GM18858 (cell line): ENCODE measurements at regions not wholly inside any gene's neighbourhood (a gene's known extent, or its start where the extent isn't known, plus 50 kb on each side); places are given as distances from the start of the nearest gene placed in this dataset.
"Not testable (repeated sequence)": the region's sequence is repeated elsewhere in the genome, so short reads cannot be mapped to it uniquely, and the experiment has no call there.

ENCODE experiments used
- ATAC-seq: cut with Tn5 transposase; IDR thresholded peaks from one replicate; pipeline ENCODE4 v1.9.1; 2021; ENCODE audit not compliant: unreplicated experiment

GRCh38 chrX:9258421-9259104, 206.3 kb upstream of the TBL1X start:
- ATAC-seq: no peak

GRCh38 chrX:9260603-9261002, 204.3 kb upstream of the TBL1X start:
- no peak for ATAC-seq

GRCh38 chrX:9267415-9267814, 197.4 kb upstream of the TBL1X start:
- no peak for ATAC-seq

- ATAC-seq: no peak
Observed at GRCh38 chrX:9269134-9269533, 195.7 kb upstream of the TBL1X start.

DNA sequence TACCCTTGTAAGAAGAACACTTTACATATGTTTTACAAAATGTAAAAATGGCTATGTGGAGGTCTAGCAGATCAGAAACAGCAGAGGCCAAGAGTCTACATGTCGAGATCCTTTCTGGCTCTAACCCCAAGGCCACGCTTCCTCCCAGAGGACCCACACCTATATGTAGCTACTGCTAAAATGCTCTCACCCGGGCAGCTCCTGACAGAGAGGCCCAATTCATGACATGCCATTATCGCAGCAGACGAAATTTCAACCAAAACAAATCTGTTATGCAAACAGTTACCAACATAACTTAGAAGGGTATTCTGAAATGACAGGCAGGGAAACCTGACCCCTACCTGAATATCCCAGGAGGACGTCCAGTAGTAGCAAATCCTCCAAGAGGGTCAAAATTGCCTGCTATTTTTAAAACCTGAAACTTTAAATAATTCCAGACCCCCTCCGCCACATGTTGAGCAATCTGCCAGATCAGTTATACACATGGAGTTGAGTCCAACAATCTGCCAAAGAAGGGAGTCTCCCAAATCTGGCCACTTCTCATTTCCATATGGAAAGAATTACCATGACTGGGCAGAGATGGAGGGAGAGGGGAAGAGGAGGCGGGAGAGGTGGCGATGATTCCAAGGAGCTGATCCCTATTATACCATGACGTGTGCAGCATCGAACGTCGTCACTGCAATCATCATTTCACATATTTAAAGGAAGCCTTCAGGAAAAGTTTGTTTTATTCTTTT, 192.9 kb upstream of the TBL1X start:
- ATAC-seq: no peak

DNA sequence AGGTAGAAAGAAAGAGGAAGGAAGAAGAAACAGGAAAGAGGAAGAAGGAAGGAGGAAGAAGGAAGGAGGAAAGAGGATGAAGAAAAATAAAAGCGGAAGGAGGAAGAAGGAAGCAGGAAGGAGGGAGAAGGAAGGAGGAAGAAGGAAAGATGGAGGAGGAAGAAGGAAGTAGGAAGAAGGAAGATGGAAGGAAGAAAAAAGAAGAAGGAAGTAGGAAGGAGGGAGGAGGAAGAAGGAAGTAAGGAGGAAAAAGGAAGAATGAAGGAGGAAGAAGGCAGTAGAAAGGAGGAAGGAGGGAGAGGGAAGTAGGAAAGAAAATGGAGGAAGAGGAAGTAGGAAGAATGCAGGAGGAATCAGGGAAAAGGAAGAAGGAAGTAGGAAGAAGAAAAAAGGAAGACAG, 191.1 kb upstream of the TBL1X start:
- ATAC-seq: no peak

DNA sequence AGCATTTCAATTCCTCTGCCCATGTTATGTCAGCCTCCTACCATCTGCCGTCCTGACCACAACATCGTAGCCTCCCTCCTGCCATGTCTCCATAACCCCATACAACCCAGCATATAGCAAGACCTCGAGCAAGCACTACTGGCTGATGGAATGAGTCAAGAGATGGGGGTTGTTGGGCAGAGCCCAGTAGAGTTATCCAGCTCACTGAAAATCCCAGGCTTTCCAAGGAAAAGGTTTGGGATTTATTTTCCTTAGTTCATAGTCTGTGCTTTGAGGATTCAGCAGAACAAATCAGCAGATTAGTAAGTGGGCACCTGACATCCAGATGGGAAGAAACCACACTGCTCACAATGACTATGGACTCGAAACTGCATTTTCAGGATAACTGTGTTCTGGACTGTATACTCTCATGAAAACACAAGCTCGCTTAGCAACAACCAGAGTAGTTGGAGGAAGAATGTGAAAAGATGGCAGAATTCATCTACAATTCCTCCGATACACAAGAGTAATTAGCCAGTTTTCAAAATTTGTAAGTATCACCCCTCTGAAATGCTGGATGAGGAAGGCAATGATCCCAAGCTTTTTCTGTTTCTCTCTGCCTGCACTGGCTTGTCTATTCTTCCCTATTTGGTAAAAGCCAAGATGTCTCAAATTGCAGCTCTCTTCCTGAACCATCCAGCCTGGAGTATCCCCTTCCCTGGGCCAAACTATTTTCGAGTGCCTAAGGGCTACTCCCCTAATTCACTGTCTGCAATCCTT, 186.2 kb upstream of the TBL1X start:
- no peak for ATAC-seq

- peak; percentile 53 for ATAC-seq
Observed at GRCh38 chrX:9279234-9279544, 185.7 kb upstream of the TBL1X start.

GRCh38 chrX:9280831-9281230, 184.0 kb upstream of the TBL1X start:
- ATAC-seq: no peak

GRCh38 chrX:9282325-9282724, 182.5 kb upstream of the TBL1X start:
- ATAC-seq: no peak

DNA sequence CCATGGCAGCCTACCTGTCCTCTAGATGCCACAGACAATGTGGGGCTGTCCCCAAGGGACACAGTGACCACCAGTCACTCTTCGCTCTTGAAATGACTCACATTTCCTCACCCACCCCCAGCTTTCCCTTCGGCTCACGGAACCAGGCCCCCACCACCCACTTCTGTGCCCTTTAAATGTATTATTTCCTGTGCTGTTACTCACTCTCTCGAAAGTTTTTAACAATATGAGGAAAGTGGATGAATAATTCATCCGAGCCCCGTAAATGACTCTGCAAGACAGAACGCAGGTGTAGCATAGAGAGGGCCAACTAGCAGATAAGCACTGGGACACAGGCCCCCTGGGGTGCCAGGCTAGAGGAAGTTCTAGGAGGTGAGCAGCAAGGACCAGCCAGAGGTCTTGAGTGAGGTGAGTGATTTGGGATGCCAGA, 179.5 kb upstream of the TBL1X start:
- peak; percentile 54 for ATAC-seq

GRCh38 chrX:9286234-9286633, 178.6 kb upstream of the TBL1X start:
- no peak for ATAC-seq

GRCh38 chrX:9291629-9292028, 173.2 kb upstream of the TBL1X start:
- ATAC-seq: no peak

DNA sequence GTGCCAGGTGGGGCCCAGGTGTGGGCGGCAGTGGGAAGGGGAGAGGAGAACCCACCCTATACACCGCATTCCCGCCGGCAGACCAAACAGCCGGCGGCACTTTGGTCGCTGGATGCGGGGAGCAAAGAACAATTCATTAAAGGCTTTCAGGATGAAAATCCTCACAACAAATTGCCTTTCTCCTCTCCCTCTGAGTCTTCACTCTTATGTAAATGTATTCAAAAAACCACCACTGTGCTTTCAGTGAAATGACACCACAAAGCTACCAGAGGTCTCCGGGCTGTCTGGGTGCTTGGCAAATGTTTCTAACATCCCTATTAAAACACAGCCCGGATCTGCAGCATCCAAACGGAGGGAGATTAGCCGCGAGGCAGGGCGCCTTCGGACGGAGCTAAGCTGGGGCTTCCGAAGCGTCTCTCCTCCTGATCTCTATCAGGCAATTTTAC, 171.8 kb upstream of the TBL1X start:
- ATAC-seq: no peak

DNA sequence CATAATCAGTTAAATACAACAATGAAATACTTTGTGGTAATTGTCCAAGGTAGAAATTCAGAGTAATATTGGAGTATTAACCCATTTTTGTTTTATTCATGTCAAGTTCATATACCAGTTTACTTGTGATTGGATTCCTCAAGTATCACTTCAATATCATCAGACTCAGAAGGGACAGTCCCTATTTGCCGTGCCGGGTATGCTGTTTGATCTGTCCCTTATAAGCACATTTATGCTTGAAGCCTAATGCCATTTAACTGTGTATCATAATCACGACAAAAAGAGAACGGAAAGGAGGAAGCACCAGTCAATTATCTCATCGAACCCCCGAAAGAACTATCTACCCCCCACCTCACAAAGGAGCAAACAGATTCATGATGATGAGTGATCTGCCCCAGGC, 171.0 kb upstream of the TBL1X start:
- ATAC-seq: no peak

DNA sequence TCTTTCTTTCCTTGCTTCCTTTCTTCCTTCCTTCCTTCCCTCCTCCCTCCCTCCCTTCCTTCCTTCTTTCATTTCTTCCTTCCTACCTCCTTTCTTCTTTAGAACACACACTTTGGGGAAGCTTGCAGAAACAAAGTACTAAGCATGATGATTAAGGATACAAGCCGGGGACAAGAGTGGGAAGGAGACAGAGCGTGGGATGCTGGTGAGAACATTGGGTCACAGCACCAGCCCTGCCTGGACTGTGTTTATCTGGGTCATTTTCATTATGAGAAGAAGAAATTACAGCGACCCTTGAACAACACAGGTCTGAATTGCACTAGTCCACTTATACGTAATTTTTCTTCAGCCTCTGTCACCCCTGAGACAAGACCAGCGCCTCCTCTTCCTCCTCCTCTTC, 169.3 kb upstream of the TBL1X start:
- no peak for ATAC-seq

GRCh38 chrX:9298221-9298620, 166.6 kb upstream of the TBL1X start:
- no peak for ATAC-seq

DNA sequence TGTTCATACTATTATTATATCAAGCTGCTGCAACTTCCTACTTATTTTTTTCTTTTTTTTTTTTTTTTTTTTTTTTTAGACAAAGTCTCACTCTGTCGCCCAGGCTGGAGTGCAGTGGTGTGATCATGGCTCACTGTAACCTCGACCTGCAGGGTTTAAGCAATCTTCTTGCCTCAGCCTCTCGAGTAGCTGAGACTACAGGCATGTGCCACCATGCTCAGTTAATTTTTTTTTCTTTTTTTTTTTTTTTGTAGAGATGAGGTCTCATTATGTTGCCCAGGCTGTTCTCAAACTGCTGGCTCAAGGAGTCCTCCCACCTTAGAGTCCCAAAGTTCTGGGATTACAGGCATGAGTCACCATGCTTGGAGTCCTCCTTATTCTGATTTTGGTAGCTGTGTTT, 165.2 kb upstream of the TBL1X start:
- not testable (repeated sequence) for ATAC-seq

GRCh38 chrX:9301836-9302235, 163.0 kb upstream of the TBL1X start:
- no peak for ATAC-seq

DNA sequence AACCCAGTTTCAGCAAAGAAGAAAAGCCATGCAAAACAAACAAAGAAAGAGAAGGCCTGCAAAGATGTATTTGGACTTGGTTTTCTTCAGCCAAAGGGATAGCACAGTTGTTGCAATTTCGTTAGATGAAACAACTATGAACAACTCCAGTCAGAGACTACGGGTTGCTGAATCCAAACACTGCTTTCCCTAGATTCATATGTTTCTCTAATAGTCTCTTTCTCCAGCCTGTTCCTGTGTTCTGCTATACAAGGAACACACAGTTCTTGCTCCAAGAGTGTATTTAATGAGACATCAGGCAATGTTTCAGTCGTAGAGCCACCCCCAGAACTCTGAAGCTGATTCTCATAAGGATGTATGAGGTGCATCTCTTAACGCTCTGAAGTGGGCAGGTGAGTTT, 162.5 kb upstream of the TBL1X start:
- no peak for ATAC-seq

- no peak for ATAC-seq
Observed at GRCh38 chrX:9308426-9308825, 156.4 kb upstream of the TBL1X start.

GRCh38 chrX:9310616-9311015, 154.2 kb upstream of the TBL1X start:
- ATAC-seq: no peak
